ENCODE measurements at regions not wholly inside any gene's neighbourhood (a gene's known extent, or its start where the extent isn't known, plus 50 kb on each side); places are given as distances from the start of the nearest gene placed in this dataset.

DNA sequence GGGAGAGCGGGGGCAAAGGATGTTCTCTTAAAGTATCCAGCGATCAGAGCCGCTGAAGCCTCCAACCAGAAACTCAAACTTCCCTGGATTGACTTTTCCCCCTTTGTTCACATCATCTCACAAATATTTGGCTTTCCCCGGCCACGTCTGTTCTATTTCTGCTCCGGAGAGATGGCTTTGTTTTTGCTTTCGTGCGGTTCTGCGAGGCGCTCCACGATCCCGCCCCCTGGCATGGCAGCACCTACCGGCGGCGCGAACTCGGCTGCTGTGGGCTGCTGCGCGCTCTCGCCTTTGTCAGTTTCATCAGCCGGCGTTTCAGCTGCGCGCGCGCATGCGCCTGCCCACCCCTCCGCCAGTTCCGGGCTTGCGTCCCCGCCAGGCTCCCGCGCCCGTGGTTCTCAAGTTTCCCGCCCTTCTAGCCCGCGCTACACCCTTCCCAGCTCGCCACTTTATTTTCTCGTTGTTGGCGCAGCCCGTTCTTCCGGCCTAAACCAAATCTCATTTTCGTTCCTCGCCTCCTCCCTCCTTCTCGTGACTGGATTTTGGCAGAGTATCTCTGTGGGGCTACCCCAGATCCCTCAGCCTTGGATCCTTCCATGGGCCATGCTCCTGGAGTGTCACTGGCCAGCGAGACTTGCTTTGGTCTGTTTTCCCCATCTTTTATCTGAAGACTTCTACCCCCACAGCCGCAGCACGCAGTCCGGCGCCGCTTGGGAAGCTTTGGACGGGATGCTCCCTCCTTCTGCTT is 98.0 kb downstream of the INSIG2 start:
- TF ChIP-seq, protein P1, sequence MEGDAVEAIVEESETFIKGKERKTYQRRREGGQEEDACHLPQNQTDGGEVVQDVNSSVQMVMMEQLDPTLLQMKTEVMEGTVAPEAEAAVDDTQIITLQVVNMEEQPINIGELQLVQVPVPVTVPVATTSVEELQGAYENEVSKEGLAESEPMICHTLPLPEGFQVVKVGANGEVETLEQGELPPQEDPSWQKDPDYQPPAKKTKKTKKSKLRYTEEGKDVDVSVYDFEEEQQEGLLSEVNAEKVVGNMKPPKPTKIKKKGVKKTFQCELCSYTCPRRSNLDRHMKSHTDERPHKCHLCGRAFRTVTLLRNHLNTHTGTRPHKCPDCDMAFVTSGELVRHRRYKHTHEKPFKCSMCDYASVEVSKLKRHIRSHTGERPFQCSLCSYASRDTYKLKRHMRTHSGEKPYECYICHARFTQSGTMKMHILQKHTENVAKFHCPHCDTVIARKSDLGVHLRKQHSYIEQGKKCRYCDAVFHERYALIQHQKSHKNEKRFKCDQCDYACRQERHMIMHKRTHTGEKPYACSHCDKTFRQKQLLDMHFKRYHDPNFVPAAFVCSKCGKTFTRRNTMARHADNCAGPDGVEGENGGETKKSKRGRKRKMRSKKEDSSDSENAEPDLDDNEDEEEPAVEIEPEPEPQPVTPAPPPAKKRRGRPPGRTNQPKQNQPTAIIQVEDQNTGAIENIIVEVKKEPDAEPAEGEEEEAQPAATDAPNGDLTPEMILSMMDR (IDR thresholded peaks at IDR 0.05), result peak in 1 of 12 donors; percentile 20
- peak in 1 of 2 donors; percentile 74 for TF ChIP-seq POLR2A (IDR thresholded peaks at IDR 0.05)
